Fibroblast of villous mesenchyme (primary cell): ENCODE measurements at regions not wholly inside any gene's neighbourhood (a gene's known extent, or its start where the extent isn't known, plus 50 kb on each side); places are given as distances from the start of the nearest gene placed in this dataset.
A peak's percentile ranks its signal among the peaks of the same experiment; 100 is the strongest.

Source experiments
- DNase-seq: peaks from one replicate; pipeline ENCODE4 v3.0.0-alpha.2; 2010; ENCODE audit warnings: low read depth
- H3K4me3 ChIP-seq: 2 replicates; pipeline ENCODE4 v1.5.1; 2011; ENCODE audit warnings: low read depth, mild to moderate bottlenecking, low read length
- CTCF ChIP-seq: IDR thresholded peaks from 2 replicates; pipeline ENCODE4 v1.5.1; 2012; ENCODE audit warnings: low read depth, mild to moderate bottlenecking, low read length; ENCODE audit not compliant: insufficient read depth

DNA sequence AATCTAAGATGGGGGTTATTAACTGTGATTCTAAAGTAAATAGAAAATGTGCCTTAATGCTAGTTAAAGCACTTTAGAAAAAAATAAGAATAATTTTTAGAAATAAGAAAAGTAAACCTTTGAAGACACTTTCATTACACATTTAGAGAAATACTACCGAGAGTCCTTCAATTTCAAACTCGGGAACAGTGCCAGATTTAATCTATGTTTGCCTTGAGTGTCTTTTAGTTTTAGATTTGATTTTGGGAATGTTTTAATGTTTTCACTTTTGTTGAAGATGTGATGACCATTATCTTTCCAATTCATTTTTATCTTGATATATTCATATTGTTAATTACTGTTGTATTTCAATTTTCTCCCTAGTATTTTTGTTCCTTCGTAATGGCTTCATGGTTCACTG lies 592.7 kb upstream of the MGMT start:
- TF ChIP-seq CTCF, result no peak
- DNase-seq, result no peak

GRCh38 chr10:128875030-128875744 lies 591.9 kb upstream of the MGMT start:
- no peak overlapping the region for H3K4me3 ChIP-seq
- DNase-seq, result peak; percentile 3
- no peak for TF ChIP-seq CTCF

More for the DNA sequence above, 592.7 kb upstream of the MGMT start:
- H3K4me3 ChIP-seq, result no peak overlapping the region

DNA sequence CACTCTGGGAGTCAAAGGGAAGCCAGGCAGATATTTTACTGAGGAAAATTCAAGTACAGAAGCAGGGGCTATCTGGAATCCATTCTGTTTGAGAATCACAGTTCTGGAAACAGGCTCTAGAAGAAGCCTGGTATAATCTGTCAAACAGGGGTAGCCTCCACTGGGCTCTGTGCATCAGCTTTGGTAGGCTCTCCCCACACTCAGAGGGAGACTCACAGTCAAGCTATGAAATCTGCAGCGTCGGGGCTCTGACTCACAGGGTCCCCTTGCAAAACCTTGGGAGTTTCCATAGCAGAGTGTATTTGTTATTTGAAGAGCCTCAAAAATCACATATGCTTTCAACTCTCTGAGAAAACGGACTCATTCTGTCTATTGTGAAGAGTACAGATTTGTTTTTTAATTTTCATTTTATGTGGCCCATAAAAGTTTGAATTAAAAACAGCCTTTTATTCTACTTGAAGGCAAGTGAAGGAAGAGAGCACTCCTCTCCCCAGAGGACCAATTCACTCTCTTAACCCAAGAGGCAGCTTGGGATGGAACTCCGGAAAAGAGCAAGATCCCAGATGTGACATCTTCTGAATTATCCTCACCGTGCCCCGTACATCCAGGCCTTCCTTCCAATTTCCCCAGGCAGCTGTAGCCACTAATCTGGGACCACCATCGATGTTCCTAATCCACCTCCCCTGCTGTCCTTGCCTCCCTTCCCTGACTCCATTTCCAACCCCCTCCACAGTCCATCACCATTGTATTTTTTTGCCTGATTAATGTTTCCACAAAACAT lies 590.9 kb upstream of the MGMT start:
- TF ChIP-seq CTCF, result no peak
- no peak overlapping the region for H3K4me3 ChIP-seq
- DNase-seq, result peak; percentile 17

DNA sequence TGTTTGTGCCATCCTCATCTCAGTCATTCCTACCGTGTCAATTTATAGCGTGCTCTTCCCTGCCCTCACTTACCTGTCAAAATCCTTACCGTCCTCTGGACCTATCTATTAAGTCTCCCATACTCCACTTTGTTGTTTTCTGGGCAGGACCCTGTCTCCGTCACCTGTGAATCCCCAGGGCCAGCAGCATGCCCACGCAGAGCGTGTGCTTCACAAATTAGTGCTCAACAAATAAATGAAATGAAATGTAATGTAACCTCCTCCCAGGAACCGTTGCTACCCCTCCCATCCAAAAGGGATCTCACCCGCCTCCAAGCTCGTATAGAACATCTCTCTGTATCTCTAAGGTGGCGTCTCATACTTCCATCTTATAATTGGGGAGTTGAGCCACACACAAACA lies 589.9 kb upstream of the MGMT start:
- TF ChIP-seq CTCF, result no peak
- no peak for DNase-seq
- H3K4me3 ChIP-seq, result no peak overlapping the region

GRCh38 chr10:128877936-128878335 lies 589.1 kb upstream of the MGMT start:
- no peak overlapping the region for H3K4me3 ChIP-seq
- TF ChIP-seq CTCF, result no peak
- no peak for DNase-seq

DNA sequence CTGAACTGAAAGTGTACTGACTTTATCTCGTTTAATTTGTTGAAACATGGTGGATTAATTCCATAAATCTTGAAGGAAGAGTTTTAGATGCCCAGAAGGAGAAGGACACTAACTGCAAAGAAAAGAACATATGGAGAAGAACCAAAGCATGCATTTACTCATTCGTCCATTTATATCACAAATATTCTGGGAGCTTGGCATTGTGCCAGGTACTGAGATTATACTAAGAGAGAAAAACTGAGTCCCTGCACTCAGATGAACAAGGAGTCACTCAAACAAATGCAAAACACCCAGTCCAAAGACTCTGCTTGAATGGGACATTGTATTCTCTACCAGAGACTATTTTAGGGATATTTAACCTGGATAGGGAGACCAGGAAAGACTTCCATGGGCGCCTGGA lies 588.0 kb upstream of the MGMT start:
- no peak for TF ChIP-seq CTCF
- DNase-seq, result no peak
- no peak overlapping the region for H3K4me3 ChIP-seq
